Stimulated activated CD8-positive, alpha-beta memory T cell treated with anti-CD3 and anti-CD28 coated beads, Interleukin-2, amount 100 ng/mL, for 1 hour (primary cell): ENCODE measurements at regions not wholly inside any gene's neighbourhood (a gene's known extent, or its start where the extent isn't known, plus 50 kb on each side); places are given as distances from the start of the nearest gene placed in this dataset.

Experiments used
- DNase-seq, 2 donors: peaks; one replicate each; pipeline ENCODE4 v3.0.0-alpha.2; 2020; ENCODE audit warnings: low read depth in 2 of 2

GRCh38 chrX:9195199-9195880, 161.4 kb upstream of the FAM9B start:
- DNase-seq, result no peak

- no peak for DNase-seq
Observed at GRCh38 chrX:9196961-9197640, 163.2 kb upstream of the FAM9B start.

GRCh38 chrX:9204560-9204959, 170.6 kb upstream of the FAM9B start:
- no peak for DNase-seq

GRCh38 chrX:9205599-9206223, 171.8 kb upstream of the FAM9B start:
- no peak for DNase-seq

GRCh38 chrX:9207142-9207541, 173.2 kb upstream of the FAM9B start:
- no peak for DNase-seq

- DNase-seq, result no peak
Observed at GRCh38 chrX:9211269-9211668, 177.3 kb upstream of the FAM9B start.

- no peak for DNase-seq
Observed at GRCh38 chrX:9221781-9222180, 187.9 kb upstream of the FAM9B start.

GRCh38 chrX:9222299-9222698, 188.4 kb upstream of the FAM9B start:
- DNase-seq, result no peak

- no peak for DNase-seq
Observed at GRCh38 chrX:9227276-9227675, 193.3 kb upstream of the FAM9B start.

- no peak for DNase-seq
Observed at GRCh38 chrX:9231491-9231890, 197.6 kb upstream of the FAM9B start.

GRCh38 chrX:9233141-9233540, 199.2 kb upstream of the FAM9B start:
- DNase-seq, result no peak

GRCh38 chrX:9234315-9234714, 200.4 kb upstream of the FAM9B start:
- no peak for DNase-seq

- no peak for DNase-seq
Observed at GRCh38 chrX:9235722-9236121, 201.8 kb upstream of the FAM9B start.

GRCh38 chrX:9240956-9241355, 207.0 kb upstream of the FAM9B start:
- no peak for DNase-seq

- no peak for DNase-seq
Observed at GRCh38 chrX:9241427-9241826, 207.5 kb upstream of the FAM9B start.

GRCh38 chrX:9249051-9249846, 215.3 kb upstream of the FAM9B start:
- no peak for DNase-seq

- DNase-seq, result no peak
Observed at GRCh38 chrX:9252182-9252581, 212.7 kb upstream of the TBL1X start.

- DNase-seq, result no peak
Observed at GRCh38 chrX:9253211-9253610, 211.6 kb upstream of the TBL1X start.

- no peak for DNase-seq
Observed at GRCh38 chrX:9257718-9258420, 207.0 kb upstream of the TBL1X start.

- DNase-seq, result no peak
Observed at GRCh38 chrX:9258421-9259104, 206.3 kb upstream of the TBL1X start.

- no peak for DNase-seq
Observed at GRCh38 chrX:9260603-9261002, 204.3 kb upstream of the TBL1X start.
